Ectodermal cell (in vitro differentiated cells): ENCODE measurements at regions not wholly inside any gene's neighbourhood (a gene's known extent, or its start where the extent isn't known, plus 50 kb on each side); places are given as distances from the start of the nearest gene placed in this dataset.
"Not testable (repeated sequence)": the region's sequence is repeated elsewhere in the genome, so short reads cannot be mapped to it uniquely, and the experiment has no call there.

Source experiments
- H3K27ac ChIP-seq: 2 replicates; pipeline ENCODE4 v1.7.0; 2013; ENCODE audit warnings: mild to moderate bottlenecking, low read depth, low read length; ENCODE audit not compliant: insufficient read depth, poor library complexity, severe bottlenecking
- H3K27me3 ChIP-seq: 2 replicates; pipeline ENCODE4 v1.7.0; 2013; ENCODE audit warnings: mild to moderate bottlenecking, low read length; ENCODE audit not compliant: insufficient read depth, control insufficient read depth, poor library complexity, severe bottlenecking
- H3K36me3 ChIP-seq: one replicate; pipeline ENCODE4 v1.7.0; 2013; ENCODE audit warnings: low read length; ENCODE audit not compliant: control insufficient read depth, insufficient read depth
- H3K4me1 ChIP-seq: one replicate; pipeline ENCODE4 v1.7.0; 2013; ENCODE audit warnings: low read length; ENCODE audit not compliant: control insufficient read depth, insufficient read depth
- H3K4me3 ChIP-seq: 2 replicates; pipeline ENCODE4 v1.7.0; 2013; ENCODE audit warnings: low read depth, low read length, control low read depth; ENCODE audit not compliant: insufficient read depth
- H3K9me3 ChIP-seq: 2 replicates; pipeline ENCODE4 v1.7.0; 2013; ENCODE audit warnings: mild to moderate bottlenecking, low read length, moderate library complexity; ENCODE audit not compliant: control insufficient read depth
- WGBS, 2 experiments: methylation state at CpG; one replicate each; pipeline ENCODE4 v1.1.7; 2013; ENCODE audit warnings: missing lambda C conversion rate in 2 of 2; 5-methylcytosine and 5-hydroxymethylcytosine counted together

- H3K4me3 ChIP-seq, H3K4me1 ChIP-seq, H3K36me3 ChIP-seq, H3K9me3 ChIP-seq, H3K27me3 ChIP-seq, H3K27ac ChIP-seq: not testable (repeated sequence)
- WGBS, 2 experiments = 55 to 66% methylated on average over 2 of the region's 2 CpGs
Measured at GRCh38 chr21:9027417-9027800, 1494.0 kb upstream of the TPTE start.

- 77 to 82% methylated on average over 7 to 8 of the region's 8 CpGs for WGBS, 2 experiments
- H3K4me3 ChIP-seq, H3K4me1 ChIP-seq, H3K36me3 ChIP-seq, H3K9me3 ChIP-seq, H3K27me3 ChIP-seq, H3K27ac ChIP-seq: not testable (repeated sequence)
Measured at GRCh38 chr21:9028624-9029431, 1492.6 kb upstream of the TPTE start.

- H3K4me3 ChIP-seq, H3K9me3 ChIP-seq, H3K27me3 ChIP-seq, H3K36me3 ChIP-seq, H3K4me1 ChIP-seq, H3K27ac ChIP-seq: not testable (repeated sequence)
- 53 to 60% methylated on average over 1 of the region's 2 CpGs for WGBS, 2 experiments
Measured at GRCh38 chr21:9030141-9030665, 1491.2 kb upstream of the TPTE start.

- WGBS, 2 experiments = 48 to 56% methylated on average over 2 to 3 of the region's 5 CpGs
- H3K9me3 ChIP-seq, H3K4me1 ChIP-seq, H3K36me3 ChIP-seq, H3K27me3 ChIP-seq, H3K27ac ChIP-seq, H3K4me3 ChIP-seq: not testable (repeated sequence)
Measured at GRCh38 chr21:9031482-9032374, 1489.7 kb upstream of the TPTE start.

- not testable (repeated sequence) for H3K27me3 ChIP-seq, H3K27ac ChIP-seq, H3K36me3 ChIP-seq, H3K4me3 ChIP-seq, H3K4me1 ChIP-seq, H3K9me3 ChIP-seq
- no CpG with 5 or more reads among the region's 2 CpGs for WGBS, 2 experiments
Measured at GRCh38 chr21:9032547-9032946, 1488.8 kb upstream of the TPTE start.

- H3K36me3 ChIP-seq, H3K27ac ChIP-seq, H3K4me3 ChIP-seq, H3K4me1 ChIP-seq, H3K27me3 ChIP-seq, H3K9me3 ChIP-seq: not testable (repeated sequence)
- 38 to 39% methylated on average over 4 of the region's 8 CpGs for WGBS, 2 experiments
Measured at GRCh38 chr21:9033295-9033694, 1488.1 kb upstream of the TPTE start.

GRCh38 chr21:9034491-9035200 lies 1486.7 kb upstream of the TPTE start:
- H3K27ac ChIP-seq, H3K9me3 ChIP-seq, H3K4me3 ChIP-seq, H3K36me3 ChIP-seq, H3K27me3 ChIP-seq, H3K4me1 ChIP-seq: not testable (repeated sequence)
- 50 to 59% methylated on average over 4 of the region's 8 CpGs for WGBS, 2 experiments

GRCh38 chr21:9035225-9035624 lies 1486.2 kb upstream of the TPTE start:
- H3K27me3 ChIP-seq, H3K4me1 ChIP-seq, H3K9me3 ChIP-seq, H3K36me3 ChIP-seq, H3K4me3 ChIP-seq, H3K27ac ChIP-seq: not testable (repeated sequence)
- WGBS, 2 experiments = no CpG with 5 or more reads among the region's 1 CpG

GRCh38 chr21:9035970-9036369 lies 1485.4 kb upstream of the TPTE start:
- WGBS, 2 experiments = 80 to 81% methylated on average over 2 of the region's 2 CpGs
- H3K27me3 ChIP-seq, H3K36me3 ChIP-seq, H3K9me3 ChIP-seq, H3K4me1 ChIP-seq, H3K27ac ChIP-seq, H3K4me3 ChIP-seq: not testable (repeated sequence)

GRCh38 chr21:9036966-9037587 lies 1484.3 kb upstream of the TPTE start:
- H3K4me3 ChIP-seq, H3K27ac ChIP-seq, H3K36me3 ChIP-seq, H3K27me3 ChIP-seq, H3K9me3 ChIP-seq, H3K4me1 ChIP-seq: not testable (repeated sequence)
- 69 to 95% methylated on average over 3 to 4 of the region's 4 CpGs for WGBS, 2 experiments
